ENCODE measurements at regions not wholly inside any gene's neighbourhood (a gene's known extent, or its start where the extent isn't known, plus 50 kb on each side); places are given as distances from the start of the nearest gene placed in this dataset.

DNA sequence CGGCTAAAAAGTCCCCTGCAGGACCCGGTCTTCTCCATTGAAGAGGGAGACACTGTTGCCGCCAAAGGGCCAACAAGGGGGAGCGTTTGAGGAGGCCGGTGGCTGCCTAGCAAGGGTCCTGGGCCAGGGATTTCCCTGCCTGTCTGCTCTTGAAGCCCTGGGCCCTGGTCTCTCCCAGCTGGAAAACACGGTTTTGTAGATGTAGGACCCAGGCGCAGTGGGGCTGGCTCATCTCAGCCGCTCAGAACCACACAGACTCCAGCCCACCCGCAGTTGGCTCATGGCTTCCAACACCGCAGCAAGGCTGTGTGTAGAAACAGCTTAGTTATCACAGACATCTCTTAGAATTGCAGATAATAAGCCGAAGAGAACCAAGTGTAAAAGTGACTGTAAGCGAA is 57.1 kb upstream of the TWIST2 start:
- DNase-seq (ENCODE audit: low read depth in 1 of 2, low spot score in 1 of 2) (no peak), FAIRE-seq (no peak), ATAC-seq (no peak)
- TF ChIP-seq MAZ (IDR thresholded peaks at IDR 0.05; ENCODE audit: borderline replicate concordance, low read depth, low read length) (no peak), HEYL (CRISPR knock-in tag; IDR thresholded peaks at IDR 0.05) (no peak), TP53 (CRISPR knock-in tag; IDR thresholded peaks at IDR 0.05) (no peak)
- H3K4me1 ChIP-seq: no peaks in the 10 kb centered on the region
- H3K9me3 ChIP-seq: 0 out of 3 replicates have a peak, but pooled peaks cover 2% of the 10 kb centered on the region
- CTCF ChIA-PET: no interaction called here
- WGBS (ENCODE audit: missing lambda C conversion rate): 69% methylated on average over 11 of the region's 12 CpGs
- no peak overlapping the region for H3K4me3 ChIP-seq
- no peak overlapping the region for H3K4me2 ChIP-seq
- POLR2A ChIA-PET: no interaction called here
- no peak overlapping the region for H3K27ac ChIP-seq

- POLR2A ChIA-PET: no interaction called here
- Histone ChIP-seq H3K4me3 (no peak overlapping the region), H3K27ac (no peak overlapping the region), H3K4me1 (no peaks in the 10 kb centered on the region), H3K4me2 (no peak overlapping the region), H3K9me3 (0 out of 3 replicates have a peak, but pooled peaks cover 4% of the 10 kb centered on the region)
- CTCF ChIA-PET: no interaction called here
- 77% methylated on average over 13 of the region's 14 CpGs for WGBS (ENCODE audit: missing lambda C conversion rate)
- ATAC-seq: no peak
- FAIRE-seq: no peak
- TF ChIP-seq, protein P1, sequence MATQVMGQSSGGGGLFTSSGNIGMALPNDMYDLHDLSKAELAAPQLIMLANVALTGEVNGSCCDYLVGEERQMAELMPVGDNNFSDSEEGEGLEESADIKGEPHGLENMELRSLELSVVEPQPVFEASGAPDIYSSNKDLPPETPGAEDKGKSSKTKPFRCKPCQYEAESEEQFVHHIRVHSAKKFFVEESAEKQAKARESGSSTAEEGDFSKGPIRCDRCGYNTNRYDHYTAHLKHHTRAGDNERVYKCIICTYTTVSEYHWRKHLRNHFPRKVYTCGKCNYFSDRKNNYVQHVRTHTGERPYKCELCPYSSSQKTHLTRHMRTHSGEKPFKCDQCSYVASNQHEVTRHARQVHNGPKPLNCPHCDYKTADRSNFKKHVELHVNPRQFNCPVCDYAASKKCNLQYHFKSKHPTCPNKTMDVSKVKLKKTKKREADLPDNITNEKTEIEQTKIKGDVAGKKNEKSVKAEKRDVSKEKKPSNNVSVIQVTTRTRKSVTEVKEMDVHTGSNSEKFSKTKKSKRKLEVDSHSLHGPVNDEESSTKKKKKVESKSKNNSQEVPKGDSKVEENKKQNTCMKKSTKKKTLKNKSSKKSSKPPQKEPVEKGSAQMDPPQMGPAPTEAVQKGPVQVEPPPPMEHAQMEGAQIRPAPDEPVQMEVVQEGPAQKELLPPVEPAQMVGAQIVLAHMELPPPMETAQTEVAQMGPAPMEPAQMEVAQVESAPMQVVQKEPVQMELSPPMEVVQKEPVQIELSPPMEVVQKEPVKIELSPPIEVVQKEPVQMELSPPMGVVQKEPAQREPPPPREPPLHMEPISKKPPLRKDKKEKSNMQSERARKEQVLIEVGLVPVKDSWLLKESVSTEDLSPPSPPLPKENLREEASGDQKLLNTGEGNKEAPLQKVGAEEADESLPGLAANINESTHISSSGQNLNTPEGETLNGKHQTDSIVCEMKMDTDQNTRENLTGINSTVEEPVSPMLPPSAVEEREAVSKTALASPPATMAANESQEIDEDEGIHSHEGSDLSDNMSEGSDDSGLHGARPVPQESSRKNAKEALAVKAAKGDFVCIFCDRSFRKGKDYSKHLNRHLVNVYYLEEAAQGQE (IDR thresholded peaks at IDR 0.05): no peak
- TF ChIP-seq CHD4 (IDR thresholded peaks at IDR 0.05; ENCODE audit: borderline replicate concordance): no peak
- TF ChIP-seq EHMT2 (IDR thresholded peaks at IDR 0.05; ENCODE audit: low read depth): no peak
- no peak for TF ChIP-seq KDM5A (IDR thresholded peaks at IDR 0.05)
- no peak for TF ChIP-seq NR3C1 (IDR thresholded peaks at IDR 0.05)
- TF ChIP-seq TFCP2L1 (CRISPR knock-in tag; IDR thresholded peaks at IDR 0.05): no peak
- TF ChIP-seq HOXA7 (CRISPR knock-in tag; IDR thresholded peaks at IDR 0.05): no peak
- DNase-seq (ENCODE audit: low read depth in 1 of 2, low spot score in 1 of 2): no peak
Observed at GRCh38 chr2:238791354-238791753, 56.5 kb upstream of the TWIST2 start.

DNA sequence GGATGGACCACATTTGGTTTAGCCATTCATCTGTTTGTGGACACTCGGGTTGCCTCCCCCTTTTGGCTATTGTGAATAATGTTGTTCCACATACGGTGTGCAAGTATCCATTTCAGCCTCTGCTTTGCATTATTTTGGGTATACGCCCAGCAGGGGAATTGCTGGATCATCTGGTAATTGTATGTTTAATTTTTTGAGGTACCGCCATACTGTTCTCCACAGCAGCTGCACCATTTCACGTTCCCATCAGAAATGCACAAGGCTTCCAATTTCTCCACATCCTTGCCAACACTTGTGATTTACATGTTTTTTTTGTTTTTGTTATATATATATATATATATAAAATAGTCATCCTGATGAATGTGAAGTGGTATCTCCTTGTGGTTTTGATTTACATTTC is 54.6 kb upstream of the TWIST2 start:
- Histone ChIP-seq H3K27ac (no peak overlapping the region), H3K4me1 (no peaks in the 10 kb centered on the region), H3K4me3 (no peak overlapping the region), H3K4me2 (no peak overlapping the region), H3K9me3 (peaks cover 10% of the 10 kb centered on the region; the same call in 2 of the 3 replicates)
- TF ChIP-seq SMC3 (IDR thresholded peaks at IDR 0.05) (no peak), JUN (IDR thresholded peaks at IDR 0.05) (no peak), ZNF302 (CRISPR knock-in tag; IDR thresholded peaks at IDR 0.05) (no peak), RCOR1 (IDR thresholded peaks at IDR 0.05; ENCODE audit: low read depth, low read length) (no peak), KDM5A (IDR thresholded peaks at IDR 0.05) (no peak), E2F6 (IDR thresholded peaks at IDR 0.05; ENCODE audit: borderline replicate concordance, low read depth) (no peak), CEBPB (IDR thresholded peaks at IDR 0.05) (no peak), ESRRA (IDR thresholded peaks at IDR 0.05; ENCODE audit: borderline replicate concordance, low read length) (no peak), HES2 (IDR thresholded peaks at IDR 0.05) (no peak), FOXS1 (CRISPR knock-in tag; IDR thresholded peaks at IDR 0.05) (no peak)
- ChIA-PET CTCF (interaction anchor here (0.7 kb wide), 1 partner anchor 128 kb away, joined by 4 read pairs; no protein-coding TSS in a partner anchor), POLR2A (no interaction called here)
- DNase-seq (ENCODE audit: low read depth in 1 of 2, low spot score in 1 of 2) (no peak), FAIRE-seq (no peak), ATAC-seq (no peak)
- 69% methylated on average over 5 of the region's 5 CpGs for WGBS (ENCODE audit: missing lambda C conversion rate)

All from A549 (cell line).